DOHH2 (cell line): ENCODE measurements at regions not wholly inside any gene's neighbourhood (a gene's known extent, or its start where the extent isn't known, plus 50 kb on each side); places are given as distances from the start of the nearest gene placed in this dataset.

Experiments
- H3F3A ChIP-seq: fragments of 200-600 bp; sonication (generic), shearing (Covaris generic); 2 replicates; pipeline ENCODE4 v1.6.0; 2016; ENCODE audit warnings: antibody characterized with exemption, mild to moderate bottlenecking; ENCODE audit not compliant: control insufficient read depth, insufficient read depth
- H3K27ac ChIP-seq: fragments of 200-600 bp; sonication (generic); 2 replicates; pipeline ENCODE4 v1.5.1; 2014; ENCODE audit warnings: low read depth, mild to moderate bottlenecking, low read length, moderate library complexity
- H3K27me3 ChIP-seq: fragments of 200-600 bp; sonication (generic); 2 replicates; pipeline ENCODE4 v1.6.1; 2014; ENCODE audit warnings: mild to moderate bottlenecking, low read length, mixed read lengths; ENCODE audit not compliant: control insufficient read depth
- H3K36me3 ChIP-seq: fragments of 200-600 bp; sonication (generic); 2 replicates; pipeline ENCODE4 v1.6.1; 2014; ENCODE audit warnings: mild to moderate bottlenecking, low read length, moderate library complexity, mixed read lengths; ENCODE audit not compliant: control insufficient read depth
- H3K4me1 ChIP-seq: fragments of 200-600 bp; sonication (generic); 2 replicates; pipeline ENCODE4 v1.6.1; 2014; ENCODE audit warnings: mild to moderate bottlenecking, low read length, mixed read lengths; ENCODE audit not compliant: control insufficient read depth
- H3K4me2 ChIP-seq: fragments of 200-600 bp; sonication (generic); 2 replicates; pipeline ENCODE4 v1.6.0; 2014; ENCODE audit warnings: mild to moderate bottlenecking, low read length, moderate library complexity
- H3K4me3 ChIP-seq: fragments of 200-600 bp; sonication (generic); 2 replicates; pipeline ENCODE4 v1.5.1; 2014; ENCODE audit warnings: mild to moderate bottlenecking, low read length, mixed read lengths
- H3K79me2 ChIP-seq: fragments of 200-600 bp; sonication (generic); 2 replicates; pipeline ENCODE4 v1.6.1; 2014; ENCODE audit warnings: mild to moderate bottlenecking, low read length, mixed read lengths; ENCODE audit not compliant: control insufficient read depth
- H3K9me2 ChIP-seq: fragments of 200-600 bp; sonication (generic); replicated peaks from 2 replicates; pipeline ENCODE4 v1.6.1; 2014; ENCODE audit warnings: mild to moderate bottlenecking, low read length, mixed read lengths; ENCODE audit not compliant: control insufficient read depth
- H3K9me3 ChIP-seq: fragments of 200-600 bp; sonication (generic); 2 replicates; pipeline ENCODE4 v1.6.1; 2014; ENCODE audit warnings: antibody characterized with exemption, low read length, mixed read lengths; ENCODE audit not compliant: control insufficient read depth, insufficient read depth
- H4K20me1 ChIP-seq: fragments of 200-600 bp; sonication (generic); 2 replicates; pipeline ENCODE4 v1.6.0; 2014; ENCODE audit warnings: low read depth, mild to moderate bottlenecking, antibody characterized with exemption, low read length, moderate library complexity; ENCODE audit not compliant: control insufficient read depth, insufficient read depth
- CTCF ChIP-seq: fragments of 200-600 bp; sonication (generic); IDR thresholded peaks from one replicate; pipeline ENCODE4 v1.5.1; 2014; ENCODE audit warnings: antibody characterized with exemption, mild to moderate bottlenecking, low read depth, low read length; ENCODE audit not compliant: poor library complexity, severe bottlenecking
- EZH2phosphoT487 ChIP-seq: fragments of 200-600 bp; sonication (generic); IDR thresholded peaks from 2 replicates; pipeline ENCODE4 v1.6.1; 2017; ENCODE audit warnings: borderline replicate concordance, mild to moderate bottlenecking, antibody characterized with exemption, low read length, moderate library complexity, mixed read lengths

- Histone ChIP-seq H3K4me2 (no peak overlapping the region), H3K27ac (no peak overlapping the region), H3F3A (no peaks in the 10 kb centered on the region), H4K20me1 (no peaks in the 10 kb centered on the region), H3K9me2 (no peaks in the 10 kb centered on the region), H3K4me1 (no peaks in the 10 kb centered on the region), H3K36me3 (no peaks in the 10 kb centered on the region), H3K27me3 (no peaks in the 10 kb centered on the region), H3K79me2 (no peaks in the 10 kb centered on the region), H3K4me3 (no peak overlapping the region), H3K9me3 (no peaks in the 10 kb centered on the region)
- no peak for TF ChIP-seq CTCF
- TF ChIP-seq EZH2phosphoT487, result no peak
Measured at GRCh38 chrY:8377491-8377890, 959.8 kb upstream of the TSPY4 start.

- Histone ChIP-seq H3K36me3 (no peaks in the 10 kb centered on the region), H4K20me1 (no peaks in the 10 kb centered on the region), H3K27me3 (no peaks in the 10 kb centered on the region), H3K79me2 (no peaks in the 10 kb centered on the region), H3K4me2 (no peak overlapping the region), H3K9me3 (no peaks in the 10 kb centered on the region), H3K4me1 (no peaks in the 10 kb centered on the region), H3F3A (no peaks in the 10 kb centered on the region), H3K9me2 (no peaks in the 10 kb centered on the region), H3K4me3 (no peak overlapping the region), H3K27ac (no peak overlapping the region)
- TF ChIP-seq EZH2phosphoT487 (no peak), CTCF (no peak)
Measured at GRCh38 chrY:8379800-8380199, 957.5 kb upstream of the TSPY4 start.

GRCh38 chrY:8381425-8381824, 955.8 kb upstream of the TSPY4 start:
- H3F3A ChIP-seq, result no peaks in the 10 kb centered on the region
- no peak overlapping the region for H3K27ac ChIP-seq
- H3K4me1 ChIP-seq, result no peaks in the 10 kb centered on the region
- no peak overlapping the region for H3K4me3 ChIP-seq
- H3K36me3 ChIP-seq, result no peaks in the 10 kb centered on the region
- no peaks in the 10 kb centered on the region for H3K27me3 ChIP-seq
- no peaks in the 10 kb centered on the region for H4K20me1 ChIP-seq
- no peak overlapping the region for H3K4me2 ChIP-seq
- TF ChIP-seq CTCF, result no peak
- no peak for TF ChIP-seq EZH2phosphoT487
- no peaks in the 10 kb centered on the region for H3K9me2 ChIP-seq
- no peaks in the 10 kb centered on the region for H3K9me3 ChIP-seq
- H3K79me2 ChIP-seq, result no peaks in the 10 kb centered on the region

- H3K79me2 ChIP-seq, result no peaks in the 10 kb centered on the region
- no peak overlapping the region for H3K4me3 ChIP-seq
- H3K9me3 ChIP-seq, result no peaks in the 10 kb centered on the region
- H3K4me2 ChIP-seq, result no peak overlapping the region
- H3F3A ChIP-seq, result no peaks in the 10 kb centered on the region
- H3K36me3 ChIP-seq, result no peaks in the 10 kb centered on the region
- no peaks in the 10 kb centered on the region for H3K4me1 ChIP-seq
- no peak overlapping the region for H3K27ac ChIP-seq
- H4K20me1 ChIP-seq, result no peaks in the 10 kb centered on the region
- H3K9me2 ChIP-seq, result no peaks in the 10 kb centered on the region
- no peaks in the 10 kb centered on the region for H3K27me3 ChIP-seq
- TF ChIP-seq CTCF (no peak), EZH2phosphoT487 (no peak)
Measured at GRCh38 chrY:8386053-8386452, 951.2 kb upstream of the TSPY4 start.
